ENCODE measurements at regions not wholly inside any gene's neighbourhood (a gene's known extent, or its start where the extent isn't known, plus 50 kb on each side); places are given as distances from the start of the nearest gene placed in this dataset.

- DNase-seq (ENCODE audit: low read depth), result no peak
- H3K4me3 ChIP-seq (ENCODE audit: low read depth, low read length), result no peak overlapping the region
- no peak for TF ChIP-seq CTCF (conservative IDR thresholded peaks at IDR 0.05; ENCODE audit: low read depth, low read length)
Observed at GRCh38 chr14:42163136-42163535, 556.5 kb downstream of the LRFN5 start.

- DNase-seq (ENCODE audit: low read depth), result no peak
- H3K4me3 ChIP-seq (ENCODE audit: low read depth, low read length), result no peak overlapping the region
- no peak for TF ChIP-seq CTCF (conservative IDR thresholded peaks at IDR 0.05; ENCODE audit: low read depth, low read length)
Observed at GRCh38 chr14:42159138-42159537, 552.5 kb downstream of the LRFN5 start.

- peak; percentile 0 for DNase-seq (ENCODE audit: low read depth)
- no peak overlapping the region for H3K4me3 ChIP-seq (ENCODE audit: low read depth, low read length)
- no peak for TF ChIP-seq CTCF (conservative IDR thresholded peaks at IDR 0.05; ENCODE audit: low read depth, low read length)
Observed at GRCh38 chr14:42149609-42150261, 543.1 kb downstream of the LRFN5 start.

- no peak for DNase-seq (ENCODE audit: low read depth)
- TF ChIP-seq CTCF (conservative IDR thresholded peaks at IDR 0.05; ENCODE audit: low read depth, low read length), result no peak
- no peak overlapping the region for H3K4me3 ChIP-seq (ENCODE audit: low read depth, low read length)
Observed at GRCh38 chr14:42145766-42146165, 539.1 kb downstream of the LRFN5 start.

- TF ChIP-seq CTCF (conservative IDR thresholded peaks at IDR 0.05; ENCODE audit: low read depth, low read length), result no peak
- DNase-seq (ENCODE audit: low read depth), result no peak
- H3K4me3 ChIP-seq (ENCODE audit: low read depth, low read length), result no peak overlapping the region
Observed at GRCh38 chr14:42143114-42143513, 536.4 kb downstream of the LRFN5 start.

GRCh38 chr14:42141328-42141727, 534.7 kb downstream of the LRFN5 start:
- H3K4me3 ChIP-seq (ENCODE audit: low read depth, low read length), result no peak overlapping the region
- no peak for TF ChIP-seq CTCF (conservative IDR thresholded peaks at IDR 0.05; ENCODE audit: low read depth, low read length)
- no peak for DNase-seq (ENCODE audit: low read depth)

- DNase-seq (ENCODE audit: low read depth), result peak; percentile 13
- TF ChIP-seq CTCF (conservative IDR thresholded peaks at IDR 0.05; ENCODE audit: low read depth, low read length), result no peak
Observed at GRCh38 chr14:42140831-42141279, 534.2 kb downstream of the LRFN5 start.

More at GRCh38 chr14:42140831-42141279, 534.2 kb downstream of the LRFN5 start:
- no peak overlapping the region for H3K4me3 ChIP-seq (ENCODE audit: low read depth, low read length)

Data from choroid plexus epithelial cell (primary cell).